ENCODE measurements at regions not wholly inside any gene's neighbourhood (a gene's known extent, or its start where the extent isn't known, plus 50 kb on each side); places are given as distances from the start of the nearest gene placed in this dataset.

- no peak for DNase-seq
These were observed 152.1 kb downstream of the SLIT2 start for GRCh38 chr4:20403846-20404245.

GRCh38 chr4:20408611-20409010, 156.9 kb downstream of the SLIT2 start:
- DNase-seq = no peak

- no peak for DNase-seq
These were observed 160.4 kb downstream of the SLIT2 start for GRCh38 chr4:20412072-20412471.

- no peak for DNase-seq
These were observed 165.1 kb downstream of the SLIT2 start for GRCh38 chr4:20416800-20417199.

- peak; percentile 67 to 77 for DNase-seq
These were observed 167.3 kb downstream of the SLIT2 start for GRCh38 chr4:20418861-20419451.

- no peak for DNase-seq
These were observed 169.4 kb downstream of the SLIT2 start for GRCh38 chr4:20420916-20421602.

GRCh38 chr4:20421603-20421985, 169.9 kb downstream of the SLIT2 start:
- DNase-seq = no peak

GRCh38 chr4:20422398-20422797, 170.7 kb downstream of the SLIT2 start:
- peak; percentile 16 to 40 for DNase-seq

GRCh38 chr4:20423420-20423819, 171.7 kb downstream of the SLIT2 start:
- no peak for DNase-seq

- DNase-seq = no peak
These were observed 174.3 kb downstream of the SLIT2 start for GRCh38 chr4:20426028-20426427.

GRCh38 chr4:20428436-20429160, 176.9 kb downstream of the SLIT2 start:
- no peak for DNase-seq

- no peak for DNase-seq
These were observed 178.7 kb downstream of the SLIT2 start for GRCh38 chr4:20430259-20430941.

- no peak for DNase-seq
These were observed 179.8 kb downstream of the SLIT2 start for GRCh38 chr4:20431543-20431951.

- no peak for DNase-seq
These were observed 180.4 kb downstream of the SLIT2 start for GRCh38 chr4:20432088-20432487.

GRCh38 chr4:20433097-20433705, 181.5 kb downstream of the SLIT2 start:
- no peak for DNase-seq

- no peak for DNase-seq
These were observed 188.5 kb downstream of the SLIT2 start for GRCh38 chr4:20440170-20440569.

GRCh38 chr4:20443015-20443805, 191.5 kb downstream of the SLIT2 start:
- no peak for DNase-seq

- no peak for DNase-seq
These were observed 193.1 kb downstream of the SLIT2 start for GRCh38 chr4:20444599-20445337.

GRCh38 chr4:20445933-20446723, 194.4 kb downstream of the SLIT2 start:
- no peak for DNase-seq

GRCh38 chr4:20447103-20447502, 195.4 kb downstream of the SLIT2 start:
- no peak for DNase-seq

Data from inflammatory macrophage (primary cell).